HCT116 (cell line): ENCODE measurements at regions not wholly inside any gene's neighbourhood (a gene's known extent, or its start where the extent isn't known, plus 50 kb on each side); places are given as distances from the start of the nearest gene placed in this dataset.

Experiments
- ATAC-seq: fragments of 200-7000 bp; cut with Tn5 transposase; 2 replicates; pipeline ENCODE4 v1.9.1; 2020; ENCODE audit warnings: mild to moderate bottlenecking, moderate library complexity
- BruUV-seq: library from RNA; stranded (reverse); fragments of 400-500 nt; replicated peaks from 2 replicates; lab custom pipeline; 2021; lab: Mats Ljungman, UMichigan
- CTCF ChIA-PET: fragments of 300-600 bp; sonication (Branson Sonifier 250); formaldehyde crosslinking; loops from one replicate; lab custom pipeline; 2021; ENCODE audit warnings: antibody characterized with exemption; lab: Charles Lee
- POLR2A ChIA-PET: fragments of 300-600, 350-600 bp; sonication (Branson Sonifier 250); formaldehyde crosslinking; loops from one replicate; lab custom pipeline; 2021; ENCODE audit warnings: antibody characterized with exemption; lab: Charles Lee
- RAD21 ChIA-PET, 2 experiments: fragments of 300-600 bp; sonication (Branson Sonifier 250); formaldehyde crosslinking; loops; one replicate each; lab custom pipeline; 2023; ENCODE audit warnings: low total read pairs in 2 of 2; ENCODE audit not compliant: uncharacterized antibody in 2 of 2, unreplicated experiment in 2 of 2, low non-redundant PET in 1 of 2; lab: Charles Lee
- DNase-seq: peaks from one replicate; pipeline ENCODE4 v3.0.0-alpha.2; 2010; ENCODE audit warnings: low read depth, low spot score
- H2AFZ ChIP-seq: fragments of 200-600 bp; shearing (Covaris generic), sonication (generic); 2 replicates; pipeline ENCODE4 v1.6.1; 2017; ENCODE audit warnings: low read depth, mixed run types, mixed read lengths, antibody characterized with exemption, low read length; ENCODE audit not compliant: poor library complexity, severe bottlenecking
- H3K27ac ChIP-seq: 2 replicates; pipeline ENCODE4 v1.5.1; 2012; ENCODE audit warnings: low read depth, low read length
- H3K27me3 ChIP-seq: fragments of 200-600 bp; sonication (generic); 2 replicates; pipeline ENCODE4 v1.6.1; 2016; ENCODE audit warnings: mixed run types, low read length, mixed read lengths; ENCODE audit not compliant: insufficient read depth
- H3K36me3 ChIP-seq, 2 experiments: fragments of 200-500 bp in 1 of 2; fragments of 200-600 bp in 1 of 2; sonication (Bioruptor generic) in 1 of 2; sonication (generic) in 1 of 2; 2 replicates each; pipeline versions ENCODE4 v1.5.1 to v1.6.1; 2014 to 2016; ENCODE audit warnings: low read length in 2 of 2, inconsistent platforms in 1 of 2, mixed read lengths in 1 of 2, mixed run types in 1 of 2; ENCODE audit not compliant: insufficient read depth in 2 of 2, control insufficient read depth in 1 of 2
- H3K4me1 ChIP-seq, 2 experiments: fragments of 200-600 bp in 1 of 2; sonication (generic) in 1 of 2; 2 replicates each; pipeline versions ENCODE4 v1.5.1 to v1.6.1; 2012 to 2017; ENCODE audit warnings: low read length in 2 of 2, inconsistent platforms in 1 of 2, mild to moderate bottlenecking in 1 of 2, mixed read lengths in 1 of 2, mixed run types in 1 of 2, moderate library complexity in 1 of 2; ENCODE audit not compliant: insufficient read depth in 2 of 2, control insufficient read depth in 1 of 2
- H3K4me2 ChIP-seq: fragments of 200-600 bp; sonication (generic); 2 replicates; pipeline ENCODE4 v1.6.1; 2017; ENCODE audit warnings: mixed run types, low read length, mixed read lengths
- H3K4me3 ChIP-seq, 2 experiments: fragments of 200-600 bp in 1 of 2; sonication (generic) in 1 of 2; replicated peaks in 1 of 2; 2 replicates each; pipeline ENCODE4 v1.5.1; 2011 to 2016; ENCODE audit warnings: low read length in 2 of 2, control low read depth in 1 of 2, low read depth in 1 of 2, mild to moderate bottlenecking in 1 of 2, mixed read lengths in 1 of 2, mixed run types in 1 of 2
- H3K79me2 ChIP-seq: fragments of 200-600 bp; sonication (generic); 2 replicates; pipeline ENCODE4 v1.6.1; 2017; ENCODE audit warnings: mild to moderate bottlenecking, mixed run types, low read length, moderate library complexity, mixed read lengths; ENCODE audit not compliant: insufficient read depth
- H3K9ac ChIP-seq: fragments of 200-600 bp; sonication (generic); 2 replicates; pipeline ENCODE4 v1.6.1; 2016; ENCODE audit warnings: low read length, mixed read lengths
- H3K9me2 ChIP-seq: fragments of 200-600 bp; sonication (generic), shearing (Covaris generic); 2 replicates; pipeline ENCODE4 v1.6.1; 2017; ENCODE audit warnings: mixed run types, mild to moderate bottlenecking, moderate library complexity; ENCODE audit not compliant: insufficient read depth
- H3K9me3 ChIP-seq, 2 experiments: fragments of 200-500 bp in 1 of 2; fragments of 200-600 bp in 1 of 2; sonication (Bioruptor generic) in 1 of 2; sonication (generic) in 1 of 2; 2 replicates each; pipeline ENCODE4 v1.6.1; 2014 to 2017; ENCODE audit warnings: low read length in 2 of 2, mixed read lengths in 2 of 2, inconsistent platforms in 1 of 2, low read depth in 1 of 2, mild to moderate bottlenecking in 1 of 2, mixed run types in 1 of 2, moderate library complexity in 1 of 2; ENCODE audit not compliant: control insufficient read depth in 1 of 2, insufficient read depth in 1 of 2
- H4K20me1 ChIP-seq: fragments of 200-600 bp; sonication (generic), shearing (Covaris generic); 2 replicates; pipeline ENCODE4 v1.6.1; 2017; ENCODE audit warnings: mixed run types, mild to moderate bottlenecking, moderate library complexity; ENCODE audit not compliant: insufficient read depth
- CBX3 ChIP-seq: IDR thresholded peaks from 2 replicates; pipeline ENCODE4 v1.6.1; 2012; ENCODE audit warnings: low read depth
- CEBPB ChIP-seq: IDR thresholded peaks from 2 replicates; pipeline ENCODE4 v1.6.1; 2012; ENCODE audit warnings: low read depth
- EGR1 ChIP-seq: IDR thresholded peaks from 2 replicates; pipeline ENCODE4 v1.6.1; 2012; ENCODE audit warnings: low read depth
- ELF1 ChIP-seq: IDR thresholded peaks from 2 replicates; pipeline ENCODE4 v1.6.1; 2012; ENCODE audit warnings: low read depth, borderline replicate concordance
- EZH2 ChIP-seq: fragments of 200-600 bp; sonication (generic); IDR thresholded peaks from 2 replicates; pipeline ENCODE4 v1.6.1; 2017; ENCODE audit warnings: antibody characterized with exemption, mixed run types
- EZH2phosphoT487 ChIP-seq: fragments of 200-600 bp; IDR thresholded peaks from 2 replicates; pipeline ENCODE4 v1.6.1; 2018; ENCODE audit warnings: antibody characterized with exemption, borderline replicate concordance
- FOSL1 ChIP-seq: IDR thresholded peaks from 2 replicates; pipeline ENCODE4 v1.6.1; 2012; ENCODE audit warnings: low read depth
- JUND ChIP-seq: IDR thresholded peaks from 2 replicates; pipeline ENCODE4 v1.6.1; 2012
- MAX ChIP-seq: IDR thresholded peaks from 2 replicates; pipeline ENCODE4 v1.6.1; 2012
- POLR2A ChIP-seq: IDR thresholded peaks from 2 replicates; pipeline ENCODE4 v1.7.0; 2011; ENCODE audit warnings: borderline replicate concordance; ENCODE audit not compliant: insufficient read depth, insufficient read length; ENCODE audit errors: extremely low read depth
- RAD21 ChIP-seq: IDR thresholded peaks from 2 replicates; pipeline ENCODE4 v1.6.1; 2012; ENCODE audit warnings: low read depth, mild to moderate bottlenecking
- REST ChIP-seq: IDR thresholded peaks from 2 replicates; pipeline ENCODE4 v1.6.1; 2012; ENCODE audit warnings: low read depth
- SIN3A ChIP-seq: IDR thresholded peaks from 2 replicates; pipeline ENCODE4 v1.6.1; 2012; ENCODE audit warnings: low read depth
- SP1 ChIP-seq: IDR thresholded peaks from 2 replicates; pipeline ENCODE4 v1.6.1; 2012; ENCODE audit warnings: low read depth
- SRF ChIP-seq: IDR thresholded peaks from 2 replicates; pipeline ENCODE4 v1.6.1; 2012; ENCODE audit warnings: low read depth
- YY1 ChIP-seq: IDR thresholded peaks from 2 replicates; pipeline ENCODE4 v1.6.1; 2011; ENCODE audit warnings: low read length, low read depth, moderate library complexity, mild to moderate bottlenecking; ENCODE audit not compliant: insufficient replicate concordance; ENCODE audit errors: extremely low read depth
- ZBTB33 ChIP-seq: IDR thresholded peaks from 2 replicates; pipeline ENCODE4 v1.6.1; 2011; ENCODE audit warnings: mild to moderate bottlenecking, low read length, moderate library complexity; ENCODE audit not compliant: insufficient replicate concordance; ENCODE audit errors: extremely low read depth
- ZFX ChIP-seq: fragments of 450-650 bp; IDR thresholded peaks from 2 replicates; pipeline ENCODE4 v1.6.1; 2017
- intact Hi-C: fragments of 100-400 bp; cut with micrococcal nuclease; formaldehyde crosslinking; loops from 2 replicates; pipeline ENCODE4 v1.10.0; 2022
- TF ChIP-seq, protein P1 (sequence below): IDR thresholded peaks from 2 replicates; pipeline ENCODE4 v1.6.1; 2012

DNA sequence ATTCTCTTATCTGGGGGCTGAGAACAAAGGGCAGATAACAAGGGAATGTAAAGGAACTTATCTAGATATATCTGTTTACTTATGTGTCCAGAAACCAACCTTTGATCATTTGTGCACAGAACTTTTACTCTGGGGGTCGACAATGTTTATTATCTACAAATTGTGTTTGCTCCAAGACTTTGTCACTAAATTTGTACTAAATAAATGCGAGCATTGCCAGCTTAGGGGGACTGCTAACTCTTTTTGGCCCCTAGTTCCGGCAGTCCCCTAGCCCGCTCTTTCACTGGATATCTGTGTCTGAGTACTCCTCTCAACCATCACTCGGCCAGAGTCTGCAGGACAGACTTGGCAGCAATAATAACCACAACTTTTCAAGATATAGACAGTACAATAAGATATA, 88.2 kb downstream of the FSCB start:
- no peak overlapping the region for H3K9ac ChIP-seq
- no peak for DNase-seq
- ChIA-PET RAD21 (no interaction called here), CTCF (no interaction called here)
- no peaks in the 10 kb centered on the region for H3K27me3 ChIP-seq
- no peaks in the 10 kb centered on the region for H3K9me3 ChIP-seq
- no peak for ATAC-seq
- H3K36me3 ChIP-seq = no peaks in the 10 kb centered on the region
- H3K27ac ChIP-seq = no peak overlapping the region
- no peak overlapping the region for H3K4me2 ChIP-seq
- BruUV-seq = no TSS peak
- TF ChIP-seq REST (no peak), MAX (no peak), POLR2A (no peak), ELF1 (no peak), EGR1 (no peak), SIN3A (no peak), CEBPB (no peak), RAD21 (no peak), SRF (no peak), ZBTB33 (no peak), ZFX (no peak), EZH2 (no peak), EZH2phosphoT487 (no peak), FOSL1 (no peak), YY1 (no peak), SP1 (no peak), CBX3 (no peak), JUND (no peak)
- TF ChIP-seq, protein P1, sequence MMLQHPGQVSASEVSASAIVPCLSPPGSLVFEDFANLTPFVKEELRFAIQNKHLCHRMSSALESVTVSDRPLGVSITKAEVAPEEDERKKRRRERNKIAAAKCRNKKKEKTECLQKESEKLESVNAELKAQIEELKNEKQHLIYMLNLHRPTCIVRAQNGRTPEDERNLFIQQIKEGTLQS = no peak
- TF ChIP-seq, all 23 proteins: peak for 0
- Histone ChIP-seq H3K4me3 (no peak overlapping the region), H3K79me2 (no peaks in the 10 kb centered on the region), H3K4me1 (no peaks in the 10 kb centered on the region), H4K20me1 (no peaks in the 10 kb centered on the region), H2AFZ (no peak overlapping the region), H3K9me2 (no peaks in the 10 kb centered on the region)
- intact Hi-C loops = no loop called here
- POLR2A ChIA-PET = no interaction called here
